Panc1 (cell line): ENCODE measurements at regions not wholly inside any gene's neighbourhood (a gene's known extent, or its start where the extent isn't known, plus 50 kb on each side); places are given as distances from the start of the nearest gene placed in this dataset.
"Not testable (repeated sequence)": the region's sequence is repeated elsewhere in the genome, so short reads cannot be mapped to it uniquely, and the experiment has no call there.

ENCODE experiments used
- ATAC-seq: fragments of 200-7000 bp; cut with Tn5 transposase; 2 replicates; pipeline ENCODE4 v1.9.1; 2020; ENCODE audit warnings: mild to moderate bottlenecking, moderate library complexity
- BruUV-seq: library from RNA; stranded (reverse); fragments of 400-500 nt; replicated peaks from 2 replicates; lab custom pipeline; 2021; lab: Mats Ljungman, UMichigan
- CTCF ChIA-PET: fragments of 300-600 bp; sonication (Branson Sonifier 250); formaldehyde crosslinking; loops from one replicate; lab custom pipeline; 2022; ENCODE audit warnings: antibody characterized with exemption; lab: Charles Lee
- POLR2A ChIA-PET: fragments of 300-600 bp; sonication (Branson Sonifier 250); formaldehyde crosslinking; loops from one replicate; lab custom pipeline; 2022; ENCODE audit warnings: antibody characterized with exemption; lab: Charles Lee
- DNase-seq: peaks from one replicate; pipeline ENCODE4 v3.0.0-alpha.2; 2010; ENCODE audit warnings: low read depth, low spot score
- H3K27ac ChIP-seq: 2 replicates; pipeline ENCODE4 v1.5.1; 2011; ENCODE audit warnings: mild to moderate bottlenecking, low read length, inconsistent platforms
- H3K27me3 ChIP-seq: fragments of 200-500 bp; sonication (Bioruptor generic); 2 replicates; pipeline ENCODE4 v1.6.0; 2014; ENCODE audit warnings: low read length, inconsistent platforms; ENCODE audit not compliant: control insufficient read depth, insufficient read depth
- H3K36me3 ChIP-seq: fragments of 200-500 bp; sonication (Bioruptor generic); 2 replicates; pipeline ENCODE4 v1.5.1; 2014; ENCODE audit warnings: inconsistent platforms, mild to moderate bottlenecking, low read length, moderate library complexity; ENCODE audit not compliant: control insufficient read depth, insufficient read depth
- H3K4me1 ChIP-seq: 2 replicates; pipeline ENCODE4 v1.5.1; 2011; ENCODE audit warnings: inconsistent platforms, mild to moderate bottlenecking, low read length, moderate library complexity; ENCODE audit not compliant: control insufficient read depth, insufficient read depth
- H3K4me3 ChIP-seq, 2 experiments: 2 replicates each; pipeline ENCODE4 v1.5.1; 2011 to 2012; ENCODE audit warnings: low read depth in 2 of 2, low read length in 2 of 2, mild to moderate bottlenecking in 2 of 2, inconsistent platforms in 1 of 2, moderate library complexity in 1 of 2
- H3K9me3 ChIP-seq: fragments of 200-500 bp; sonication (Bioruptor generic); 2 replicates; pipeline ENCODE4 v1.5.1; 2014; ENCODE audit warnings: low read depth, mild to moderate bottlenecking, inconsistent platforms, low read length, moderate library complexity; ENCODE audit not compliant: control insufficient read depth, insufficient read depth
- CTCF ChIP-seq: fragments of 450-650 bp; IDR thresholded peaks from 2 replicates; pipeline ENCODE4 v1.5.1; 2017; ENCODE audit warnings: mild to moderate bottlenecking
- POLR2AphosphoS5 ChIP-seq: IDR thresholded peaks from 2 replicates; pipeline ENCODE4 v1.6.1; 2012; ENCODE audit warnings: mild to moderate bottlenecking, low read depth, low read length, moderate library complexity
- REST ChIP-seq, 2 experiments: IDR thresholded peaks; 2 replicates each; pipeline ENCODE4 v1.6.1; 2011 to 2012; ENCODE audit warnings: low read depth in 2 of 2, control low read depth in 1 of 2, low read length in 1 of 2, mild to moderate bottlenecking in 1 of 2, moderate library complexity in 1 of 2; ENCODE audit not compliant: insufficient read depth in 1 of 2
- SIN3A ChIP-seq: IDR thresholded peaks from 2 replicates; pipeline ENCODE4 v1.6.1; 2012; ENCODE audit warnings: low read depth, mild to moderate bottlenecking, low read length, moderate library complexity, borderline replicate concordance; ENCODE audit not compliant: insufficient read depth
- TCF7L2 ChIP-seq: IDR thresholded peaks from 2 replicates; pipeline ENCODE4 v1.6.1; 2011; ENCODE audit warnings: mild to moderate bottlenecking, low read depth, low read length, inconsistent platforms
- in situ Hi-C: cut with HindIII; loops from 2 replicates; pipeline ENCODE4 v1.10.0; 2016; ENCODE audit warnings: low sequenced_read_pairs, low pct_unique_long_range_greater_than_20kb
- intact Hi-C: fragments of 100-400 bp; cut with micrococcal nuclease; formaldehyde crosslinking; loops from one replicate; pipeline ENCODE4 v1.10.0; 2022; ENCODE audit not compliant: unreplicated experiment

- Histone ChIP-seq H3K36me3 (no peaks in the 10 kb centered on the region), H3K27me3 (no peaks in the 10 kb centered on the region), H3K27ac (no peak overlapping the region), H3K4me1 (no peaks in the 10 kb centered on the region), H3K4me3 (no peak overlapping the region), H3K9me3 (no peaks in the 10 kb centered on the region)
- ChIA-PET POLR2A (no interaction called here), CTCF (no interaction called here)
- in situ Hi-C loops (no loop called here), intact Hi-C loops (no loop called here)
- DNase-seq (no peak), ATAC-seq (no peak)
- no peak for TF ChIP-seq CTCF
- no peak for TF ChIP-seq SIN3A
- TF ChIP-seq REST (IDR thresholded peaks at IDR 0.05; ENCODE audit: insufficient read depth in 1 of 2, low read depth in 2 of 2, low read length in 1 of 2): no peak
- TF ChIP-seq TCF7L2: no peak
- no TSS peak for BruUV-seq
Observed at GRCh38 chr5:118392491-118392890, 595.9 kb downstream of the DTWD2 start.

- BruUV-seq, H3K36me3 ChIP-seq, intact Hi-C loops, H3K4me1 ChIP-seq, H3K27ac ChIP-seq, CTCF ChIA-PET, H3K27me3 ChIP-seq, in situ Hi-C loops, ATAC-seq, POLR2A ChIA-PET, H3K9me3 ChIP-seq, DNase-seq, H3K4me3 ChIP-seq: not testable (repeated sequence)
Observed at GRCh38 chr5:118382931-118383330, 605.4 kb downstream of the DTWD2 start.

- Histone ChIP-seq H3K4me3 (no peak overlapping the region), H3K27me3 (no peaks in the 10 kb centered on the region), H3K4me1 (no peaks in the 10 kb centered on the region), H3K9me3 (no peaks in the 10 kb centered on the region), H3K27ac (no peak overlapping the region), H3K36me3 (no peaks in the 10 kb centered on the region)
- no peak for TF ChIP-seq POLR2AphosphoS5
- no peak for TF ChIP-seq SIN3A
- TF ChIP-seq REST (IDR thresholded peaks at IDR 0.05; ENCODE audit: insufficient read depth in 1 of 2, low read depth in 2 of 2, low read length in 1 of 2): no peak
- TF ChIP-seq TCF7L2: no peak
- TF ChIP-seq CTCF: no peak
- no peak for ATAC-seq
- POLR2A ChIA-PET: no interaction called here
- CTCF ChIA-PET: no interaction called here
- no peak for DNase-seq
- intact Hi-C loops (no loop called here), in situ Hi-C loops (no loop called here)
- no TSS peak for BruUV-seq
Observed at GRCh38 chr5:118379470-118379869, 608.9 kb downstream of the DTWD2 start.
